ENCODE measurements at regions not wholly inside any gene's neighbourhood (a gene's known extent, or its start where the extent isn't known, plus 50 kb on each side); places are given as distances from the start of the nearest gene placed in this dataset.
A peak's percentile ranks its signal among the peaks of the same experiment; 100 is the strongest.

- H3K27me3 ChIP-seq (ENCODE audit: control insufficient read depth in 2 of 2, insufficient read depth in 2 of 2, low read length in 2 of 2): no peaks in the 10 kb centered on the region
- H3K4me1 Mint-ChIP-seq: peaks cover 35% of the 10 kb centered on the region
- peaks cover 21 to 24% of the 10 kb centered on the region in 2 donors for H3K4me1 ChIP-seq (ENCODE audit: control insufficient read depth in 1 of 2, insufficient read depth in 2 of 2, low read length in 2 of 2)
- no peak overlapping the region for H3K4me2 ChIP-seq (replicated peaks; ENCODE audit: extremely low read depth, low read length, poor library complexity, severe bottlenecking)
- no peaks in the 10 kb centered on the region for H3K36me3 ChIP-seq (replicated peaks in 1 of 2; ENCODE audit: control insufficient read depth in 1 of 2, insufficient read depth in 2 of 2, low read length in 2 of 2)
- H3K36me3 Mint-ChIP-seq: peaks cover 2 to 6% of the 10 kb centered on the region in 2 donors
- H2AFZ ChIP-seq (ENCODE audit: insufficient read depth, low read depth, low read length, poor library complexity, severe bottlenecking): no peak overlapping the region
- H3K9me3 ChIP-seq (replicated peaks in 1 of 2; ENCODE audit: control insufficient read depth in 1 of 2, insufficient read depth in 1 of 2, low read length in 2 of 2): peaks cover 13 to 20% of the 10 kb centered on the region in 2 donors
- H3K27ac ChIP-seq (ENCODE audit: low read depth in 1 of 2, low read length in 2 of 2): no peak overlapping the region
- no peak for TF ChIP-seq CTCF (IDR thresholded peaks at IDR 0.05)
- no peaks in the 10 kb centered on the region for H3K79me2 ChIP-seq (ENCODE audit: insufficient read depth, low read length)
- H3K4me3 ChIP-seq (replicated peaks in 1 of 3; ENCODE audit: low read depth in 2 of 3, low read length in 3 of 3): no peak overlapping the region
- intact Hi-C loops (cut with micrococcal nuclease): no loop called here
- no peak for DNase-seq
- H3K27ac Mint-ChIP-seq: peak overlapping the region in 2 of 7 donors; percentile 24 to 39
- H4K20me1 ChIP-seq (ENCODE audit: insufficient read depth, low read length): no peaks in the 10 kb centered on the region
- no peak overlapping the region for H3K4me3 Mint-ChIP-seq
- H3K9ac ChIP-seq (ENCODE audit: insufficient read depth, low read length, poor library complexity, severe bottlenecking): no peak overlapping the region
- peaks cover 0 to 1% (median 0%) of the 10 kb centered on the region in 3 donors for H3K27me3 Mint-ChIP-seq (ENCODE audit: low read depth in 3 of 3)
- H3K9me3 Mint-ChIP-seq: peaks cover 15 to 26% (median 20%) of the 10 kb centered on the region in 7 donors
Measured at GRCh38 chr6:15793826-15794225, 131.0 kb upstream of the DTNBP1 start.

- Mint-ChIP-seq H3K27me3 (ENCODE audit: low read depth in 3 of 3) (peaks cover 0 to 1% (median 0%) of the 10 kb centered on the region in 3 donors), H3K36me3 (peaks cover 2 to 6% of the 10 kb centered on the region in 2 donors), H3K4me1 (peaks cover 31% of the 10 kb centered on the region), H3K4me3 (no peak overlapping the region), H3K9me3 (peaks cover 16 to 22% (median 20%) of the 10 kb centered on the region in 7 donors), H3K27ac (no peak overlapping the region)
- no peak for TF ChIP-seq CTCF (IDR thresholded peaks at IDR 0.05)
- H3K79me2 ChIP-seq (ENCODE audit: insufficient read depth, low read length): no peaks in the 10 kb centered on the region
- WGBS (ENCODE audit: insufficient coverage): 92% methylated on average over 2 of the region's 4 CpGs
- H3K36me3 ChIP-seq (replicated peaks in 1 of 2; ENCODE audit: control insufficient read depth in 1 of 2, insufficient read depth in 2 of 2, low read length in 2 of 2): no peaks in the 10 kb centered on the region
- no peak overlapping the region for H3K27ac ChIP-seq (ENCODE audit: low read depth in 1 of 2, low read length in 2 of 2)
- DNase-seq: no peak
- H2AFZ ChIP-seq (ENCODE audit: insufficient read depth, low read depth, low read length, poor library complexity, severe bottlenecking): no peak overlapping the region
- H4K20me1 ChIP-seq (ENCODE audit: insufficient read depth, low read length): no peaks in the 10 kb centered on the region
- intact Hi-C loops (cut with micrococcal nuclease): no loop called here
- no peaks in the 10 kb centered on the region for H3K27me3 ChIP-seq (ENCODE audit: control insufficient read depth in 2 of 2, insufficient read depth in 2 of 2, low read length in 2 of 2)
- H3K4me1 ChIP-seq (ENCODE audit: control insufficient read depth in 1 of 2, insufficient read depth in 2 of 2, low read length in 2 of 2): peaks cover 21 to 24% of the 10 kb centered on the region in 2 donors
- peaks cover 12 to 18% of the 10 kb centered on the region in 2 donors for H3K9me3 ChIP-seq (replicated peaks in 1 of 2; ENCODE audit: control insufficient read depth in 1 of 2, insufficient read depth in 1 of 2, low read length in 2 of 2)
- H3K4me2 ChIP-seq (replicated peaks; ENCODE audit: extremely low read depth, low read length, poor library complexity, severe bottlenecking): no peak overlapping the region
- no peak overlapping the region for H3K4me3 ChIP-seq (replicated peaks in 1 of 3; ENCODE audit: low read depth in 2 of 3, low read length in 3 of 3)
- H3K9ac ChIP-seq (ENCODE audit: insufficient read depth, low read length, poor library complexity, severe bottlenecking): no peak overlapping the region
Measured at GRCh38 chr6:15793288-15793687, 130.5 kb upstream of the DTNBP1 start.

Measured in CD14-positive monocyte (primary cell).